ENCODE measurements at regions not wholly inside any gene's neighbourhood (a gene's known extent, or its start where the extent isn't known, plus 50 kb on each side); places are given as distances from the start of the nearest gene placed in this dataset.
A peak's percentile ranks its signal among the peaks of the same experiment; 100 is the strongest.

DNA sequence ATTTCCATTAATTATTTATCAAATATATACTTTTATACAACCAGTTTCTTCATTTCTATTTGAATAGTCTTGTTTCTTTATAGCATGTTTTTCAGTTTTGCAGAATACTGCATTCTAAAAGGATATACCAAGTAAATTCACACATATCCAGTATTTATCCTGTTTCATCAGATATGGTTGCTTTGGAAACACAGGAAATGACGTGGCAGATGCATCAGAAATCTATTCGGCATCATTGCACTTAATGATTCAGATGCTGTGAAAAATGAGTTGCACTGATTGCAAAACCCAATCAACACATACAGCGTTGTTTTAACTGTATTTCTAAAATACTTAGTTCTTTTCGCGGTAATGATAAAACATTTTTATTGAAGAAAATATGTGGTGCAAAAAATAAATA, 594.9 kb downstream of the CDH26 start:
- 58% methylated on average over 2 of the region's 5 CpGs for WGBS (ENCODE audit: insufficient coverage)
- H3K27ac ChIP-seq (ENCODE audit: insufficient read depth in 1 of 2, low read depth in 1 of 2, low read length in 2 of 2, poor library complexity in 1 of 2, severe bottlenecking in 2 of 2) = no peak overlapping the region
- H3K4me1 ChIP-seq (ENCODE audit: control extremely low read depth in 1 of 4, control insufficient read depth in 4 of 4, insufficient read depth in 4 of 4, low read length in 3 of 4) = no peaks in the 10 kb centered on the region
- ChIA-PET POLR2A (no interaction called here), CTCF (no interaction called here)
- no peaks in the 10 kb centered on the region for H3K36me3 ChIP-seq (ENCODE audit: control insufficient read depth in 4 of 4, insufficient read depth in 4 of 4, low read length in 3 of 4)
- peaks cover 2 to 25% (median 2%) of the 10 kb centered on the region in 5 experiments for H3K27me3 ChIP-seq (replicated peaks in 2 of 5; ENCODE audit: control insufficient read depth in 4 of 5, insufficient read depth in 5 of 5, low read length in 4 of 5)
- DNase-seq = no peak
- no peak overlapping the region for H3K4me3 ChIP-seq (ENCODE audit: control insufficient read depth in 1 of 7, extremely low read depth in 1 of 7, insufficient read depth in 4 of 7, low read depth in 2 of 7, low read length in 6 of 7)
- H3K9me3 ChIP-seq (ENCODE audit: control extremely low read depth in 1 of 5, control insufficient read depth in 4 of 5, insufficient read depth in 2 of 5, low read depth in 1 of 5, low read length in 4 of 5) = no peaks in the 10 kb centered on the region

DNA sequence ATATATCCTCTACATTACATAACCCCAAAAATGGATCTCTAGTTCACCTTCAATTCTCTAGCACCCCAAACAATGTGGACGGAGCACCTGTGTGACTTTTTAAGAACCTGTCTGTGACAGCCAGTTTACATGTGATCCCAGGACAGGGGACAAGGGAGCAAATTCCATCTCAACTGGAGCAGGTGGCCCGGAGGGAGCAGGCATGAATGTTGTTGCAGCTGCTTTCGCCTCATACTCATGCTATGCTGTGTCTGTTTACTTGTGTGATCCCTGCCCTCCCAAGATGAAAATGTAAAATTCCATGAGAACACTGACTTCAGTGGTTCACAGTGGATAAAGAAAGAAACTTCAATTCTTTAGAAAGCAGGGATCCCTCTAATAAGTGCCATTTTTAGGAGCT, 600.3 kb downstream of the CDH26 start:
- Histone ChIP-seq H3K9me3 (ENCODE audit: control extremely low read depth in 1 of 5, control insufficient read depth in 4 of 5, insufficient read depth in 2 of 5, low read depth in 1 of 5, low read length in 4 of 5) (no peaks in the 10 kb centered on the region), H3K27me3 (replicated peaks in 2 of 5; ENCODE audit: control insufficient read depth in 4 of 5, insufficient read depth in 5 of 5, low read length in 4 of 5) (peaks cover 2 to 38% (median 3%) of the 10 kb centered on the region in 5 experiments), H3K27ac (ENCODE audit: insufficient read depth in 1 of 2, low read depth in 1 of 2, low read length in 2 of 2, poor library complexity in 1 of 2, severe bottlenecking in 2 of 2) (no peak overlapping the region), H3K4me3 (ENCODE audit: control insufficient read depth in 1 of 7, extremely low read depth in 1 of 7, insufficient read depth in 4 of 7, low read depth in 2 of 7, low read length in 6 of 7) (no peak overlapping the region), H3K36me3 (ENCODE audit: control insufficient read depth in 4 of 4, insufficient read depth in 4 of 4, low read length in 3 of 4) (no peaks in the 10 kb centered on the region), H3K4me1 (ENCODE audit: control extremely low read depth in 1 of 4, control insufficient read depth in 4 of 4, insufficient read depth in 4 of 4, low read length in 3 of 4) (no peaks in the 10 kb centered on the region)
- POLR2A ChIA-PET = no interaction called here
- DNase-seq = no peak
- CTCF ChIA-PET = no interaction called here
- WGBS (ENCODE audit: insufficient coverage) = 92% methylated on average over 3 of the region's 3 CpGs

DNA sequence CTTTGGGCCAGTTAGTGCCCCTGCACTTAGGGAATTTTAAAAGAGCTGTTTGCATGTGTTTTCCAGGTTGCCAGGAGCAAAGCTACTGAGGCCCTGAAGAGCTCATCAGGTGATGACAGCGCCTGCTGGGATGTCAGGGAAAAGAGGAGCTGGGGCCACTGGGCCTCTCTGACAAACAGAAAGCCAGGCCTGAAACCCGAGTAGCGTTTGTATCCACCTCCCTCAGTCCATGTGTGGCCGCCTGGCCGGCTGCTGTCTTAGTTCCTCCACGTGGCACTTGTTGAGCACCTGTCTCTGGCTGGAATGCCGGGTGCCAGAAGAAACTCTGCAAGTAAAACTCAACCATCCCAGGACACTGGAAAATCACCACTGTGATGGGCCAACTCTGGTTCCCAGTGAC, 601.2 kb downstream of the CDH26 start:
- 74% methylated on average over 7 of the region's 7 CpGs for WGBS (ENCODE audit: insufficient coverage)
- DNase-seq = no peak
- POLR2A ChIA-PET = no interaction called here
- Histone ChIP-seq H3K27ac (ENCODE audit: insufficient read depth in 1 of 2, low read depth in 1 of 2, low read length in 2 of 2, poor library complexity in 1 of 2, severe bottlenecking in 2 of 2) (no peak overlapping the region), H3K27me3 (replicated peaks in 2 of 5; ENCODE audit: control insufficient read depth in 4 of 5, insufficient read depth in 5 of 5, low read length in 4 of 5) (peaks cover 2 to 32% (median 3%) of the 10 kb centered on the region in 5 experiments), H3K36me3 (ENCODE audit: control insufficient read depth in 4 of 4, insufficient read depth in 4 of 4, low read length in 3 of 4) (no peaks in the 10 kb centered on the region), H3K4me1 (ENCODE audit: control extremely low read depth in 1 of 4, control insufficient read depth in 4 of 4, insufficient read depth in 4 of 4, low read length in 3 of 4) (no peaks in the 10 kb centered on the region), H3K9me3 (ENCODE audit: control extremely low read depth in 1 of 5, control insufficient read depth in 4 of 5, insufficient read depth in 2 of 5, low read depth in 1 of 5, low read length in 4 of 5) (no peaks in the 10 kb centered on the region), H3K4me3 (ENCODE audit: control insufficient read depth in 1 of 7, extremely low read depth in 1 of 7, insufficient read depth in 4 of 7, low read depth in 2 of 7, low read length in 6 of 7) (no peak overlapping the region)
- CTCF ChIA-PET = no interaction called here

DNA sequence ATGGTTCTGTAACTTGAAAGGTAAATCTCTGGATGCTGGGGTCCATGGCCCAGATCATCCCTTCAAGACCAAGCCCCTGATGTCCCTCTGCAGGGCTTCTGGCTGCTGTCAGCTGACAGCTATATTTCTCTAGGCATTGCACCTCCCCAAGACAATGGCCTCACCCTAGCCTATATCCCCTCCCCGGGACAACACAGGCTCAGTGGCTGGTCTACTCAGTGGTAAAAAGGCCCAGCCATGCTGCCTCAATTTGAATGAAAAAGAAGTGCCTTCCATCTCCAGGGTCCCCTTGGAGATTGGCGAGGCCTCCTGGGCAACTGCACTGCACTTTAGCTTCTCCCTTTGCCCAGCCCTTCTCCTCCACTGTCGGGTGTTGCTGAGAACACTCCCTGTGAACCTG, 602.8 kb downstream of the CDH26 start:
- H3K36me3 ChIP-seq (ENCODE audit: control insufficient read depth in 4 of 4, insufficient read depth in 4 of 4, low read length in 3 of 4) = no peaks in the 10 kb centered on the region
- no peaks in the 10 kb centered on the region for H3K4me1 ChIP-seq (ENCODE audit: control extremely low read depth in 1 of 4, control insufficient read depth in 4 of 4, insufficient read depth in 4 of 4, low read length in 3 of 4)
- ChIA-PET CTCF (no interaction called here), POLR2A (no interaction called here)
- peaks cover 0 to 23% (median 3%) of the 10 kb centered on the region in 5 experiments for H3K27me3 ChIP-seq (replicated peaks in 2 of 5; ENCODE audit: control insufficient read depth in 4 of 5, insufficient read depth in 5 of 5, low read length in 4 of 5)
- no peak for DNase-seq
- no peak overlapping the region for H3K4me3 ChIP-seq (ENCODE audit: control insufficient read depth in 1 of 7, extremely low read depth in 1 of 7, insufficient read depth in 4 of 7, low read depth in 2 of 7, low read length in 6 of 7)
- 90% methylated on average over 2 of the region's 3 CpGs for WGBS (ENCODE audit: insufficient coverage)
- no peaks in the 10 kb centered on the region for H3K9me3 ChIP-seq (ENCODE audit: control extremely low read depth in 1 of 5, control insufficient read depth in 4 of 5, insufficient read depth in 2 of 5, low read depth in 1 of 5, low read length in 4 of 5)
- H3K27ac ChIP-seq (ENCODE audit: insufficient read depth in 1 of 2, low read depth in 1 of 2, low read length in 2 of 2, poor library complexity in 1 of 2, severe bottlenecking in 2 of 2) = no peak overlapping the region

DNA sequence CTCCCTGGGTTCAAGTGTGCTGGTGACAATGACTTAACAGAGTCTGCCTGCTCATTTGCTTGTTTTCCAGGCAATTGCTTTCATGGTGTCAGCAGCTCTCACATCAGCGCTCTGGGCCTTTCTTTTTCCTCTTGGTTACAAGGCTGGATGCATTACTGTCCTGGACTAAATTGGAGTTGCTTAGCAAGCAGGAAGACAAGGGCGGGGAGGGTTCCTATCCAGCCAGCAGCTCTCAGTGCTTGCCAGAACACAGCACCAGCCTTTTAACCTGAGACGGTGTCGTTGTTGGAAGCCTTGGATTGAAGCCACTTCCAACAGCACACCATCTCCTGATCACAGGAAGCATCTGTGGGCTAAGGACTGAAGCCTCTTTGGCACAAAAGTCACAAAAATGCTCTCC, 606.9 kb downstream of the CDH26 start:
- peak in 1 of 3 donors; percentile 4 for DNase-seq
- Histone ChIP-seq H3K4me1 (ENCODE audit: control extremely low read depth in 1 of 4, control insufficient read depth in 4 of 4, insufficient read depth in 4 of 4, low read length in 3 of 4) (no peaks in the 10 kb centered on the region), H3K9me3 (ENCODE audit: control extremely low read depth in 1 of 5, control insufficient read depth in 4 of 5, insufficient read depth in 2 of 5, low read depth in 1 of 5, low read length in 4 of 5) (no peaks in the 10 kb centered on the region), H3K27me3 (replicated peaks in 2 of 5; ENCODE audit: control insufficient read depth in 4 of 5, insufficient read depth in 5 of 5, low read length in 4 of 5) (peaks cover 0 to 8% (median 1%) of the 10 kb centered on the region in 5 experiments), H3K4me3 (ENCODE audit: control insufficient read depth in 1 of 7, extremely low read depth in 1 of 7, insufficient read depth in 4 of 7, low read depth in 2 of 7, low read length in 6 of 7) (no peak overlapping the region), H3K36me3 (ENCODE audit: control insufficient read depth in 4 of 4, insufficient read depth in 4 of 4, low read length in 3 of 4) (no peaks in the 10 kb centered on the region), H3K27ac (ENCODE audit: insufficient read depth in 1 of 2, low read depth in 1 of 2, low read length in 2 of 2, poor library complexity in 1 of 2, severe bottlenecking in 2 of 2) (no peak overlapping the region)
- WGBS (ENCODE audit: insufficient coverage) = 100% methylated on average over 1 of the region's 4 CpGs
- POLR2A ChIA-PET = no interaction called here
- CTCF ChIA-PET = no interaction called here

DNA sequence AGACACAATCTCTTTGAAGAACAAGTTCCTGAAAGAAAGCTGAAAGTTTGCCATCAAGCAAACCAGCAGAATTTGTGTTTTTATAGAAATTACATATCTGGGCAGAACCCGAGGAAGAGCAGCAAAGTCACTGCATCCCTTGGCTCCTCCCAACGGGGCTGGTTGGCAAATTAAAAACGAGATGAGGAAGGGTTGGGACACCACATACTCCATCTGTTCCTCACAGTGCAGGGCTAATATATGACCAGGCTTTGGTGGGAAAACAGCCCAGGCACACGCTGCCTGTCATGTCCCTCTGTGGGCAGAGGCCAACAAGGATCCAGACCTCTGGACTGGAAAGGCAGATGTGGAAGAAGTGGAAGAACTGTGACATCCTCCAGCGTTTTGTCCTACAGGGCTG, 607.3 kb downstream of the CDH26 start:
- no peak overlapping the region for H3K4me3 ChIP-seq (ENCODE audit: control insufficient read depth in 1 of 7, extremely low read depth in 1 of 7, insufficient read depth in 4 of 7, low read depth in 2 of 7, low read length in 6 of 7)
- H3K36me3 ChIP-seq (ENCODE audit: control insufficient read depth in 4 of 4, insufficient read depth in 4 of 4, low read length in 3 of 4) = no peaks in the 10 kb centered on the region
- no peaks in the 10 kb centered on the region for H3K4me1 ChIP-seq (ENCODE audit: control extremely low read depth in 1 of 4, control insufficient read depth in 4 of 4, insufficient read depth in 4 of 4, low read length in 3 of 4)
- 52% methylated on average over 5 of the region's 5 CpGs for WGBS (ENCODE audit: insufficient coverage)
- H3K27ac ChIP-seq (ENCODE audit: insufficient read depth in 1 of 2, low read depth in 1 of 2, low read length in 2 of 2, poor library complexity in 1 of 2, severe bottlenecking in 2 of 2) = no peak overlapping the region
- ChIA-PET CTCF (no interaction called here), POLR2A (no interaction called here)
- H3K9me3 ChIP-seq (ENCODE audit: control extremely low read depth in 1 of 5, control insufficient read depth in 4 of 5, insufficient read depth in 2 of 5, low read depth in 1 of 5, low read length in 4 of 5) = no peaks in the 10 kb centered on the region
- no peak for DNase-seq
- H3K27me3 ChIP-seq (replicated peaks in 2 of 5; ENCODE audit: control insufficient read depth in 4 of 5, insufficient read depth in 5 of 5, low read length in 4 of 5) = peaks cover 0 to 8% (median 1%) of the 10 kb centered on the region in 5 experiments

DNA sequence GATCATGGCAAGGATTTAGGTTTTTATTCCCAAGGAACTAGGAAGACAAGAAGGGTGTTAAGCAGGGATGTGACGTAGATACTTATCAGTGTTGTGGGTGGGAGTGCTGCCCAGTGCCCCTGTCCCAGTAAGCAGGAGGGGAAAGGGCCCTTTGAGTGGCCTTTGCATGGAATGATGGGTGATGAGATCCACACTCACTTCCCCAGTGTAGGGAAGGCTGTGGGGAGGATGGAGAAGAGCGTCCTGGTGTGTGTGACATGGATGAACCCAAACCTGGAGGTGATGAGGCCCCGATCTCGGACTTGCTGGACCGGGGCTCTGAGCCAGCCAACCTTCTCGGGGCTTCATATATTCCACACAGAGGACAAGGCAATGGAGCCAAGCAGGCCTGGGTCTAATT, 610.9 kb downstream of the CDH26 start:
- H3K9me3 ChIP-seq (ENCODE audit: control extremely low read depth in 1 of 5, control insufficient read depth in 4 of 5, insufficient read depth in 2 of 5, low read depth in 1 of 5, low read length in 4 of 5) = no peaks in the 10 kb centered on the region
- H3K4me3 ChIP-seq (ENCODE audit: control insufficient read depth in 1 of 7, extremely low read depth in 1 of 7, insufficient read depth in 4 of 7, low read depth in 2 of 7, low read length in 6 of 7) = no peak overlapping the region
- H3K27me3 ChIP-seq (replicated peaks in 2 of 5; ENCODE audit: control insufficient read depth in 4 of 5, insufficient read depth in 5 of 5, low read length in 4 of 5) = peaks cover 0 to 3% (median 0%) of the 10 kb centered on the region in 5 experiments
- no peaks in the 10 kb centered on the region for H3K36me3 ChIP-seq (ENCODE audit: control insufficient read depth in 4 of 4, insufficient read depth in 4 of 4, low read length in 3 of 4)
- POLR2A ChIA-PET = no interaction called here
- CTCF ChIA-PET = no interaction called here
- H3K27ac ChIP-seq (ENCODE audit: insufficient read depth in 1 of 2, low read depth in 1 of 2, low read length in 2 of 2, poor library complexity in 1 of 2, severe bottlenecking in 2 of 2) = no peak overlapping the region
- no peak for DNase-seq
- H3K4me1 ChIP-seq (ENCODE audit: control extremely low read depth in 1 of 4, control insufficient read depth in 4 of 4, insufficient read depth in 4 of 4, low read length in 3 of 4) = no peaks in the 10 kb centered on the region
- 94% methylated on average over 6 of the region's 6 CpGs for WGBS (ENCODE audit: insufficient coverage)

Data from common myeloid progenitor, CD34-positive (primary cell).